ENCODE measurements at regions not wholly inside any gene's neighbourhood (a gene's known extent, or its start where the extent isn't known, plus 50 kb on each side); places are given as distances from the start of the nearest gene placed in this dataset.

GRCh38 chr12:60168441-60168840 is 572.6 kb downstream of the SLC16A7 start:
- Mint-ChIP-seq H3K4me3 (ENCODE audit: unreplicated experiment) (no peak overlapping the region), H3K36me3 (ENCODE audit: low read depth, unreplicated experiment) (no peaks in the 10 kb centered on the region), H3K4me1 (ENCODE audit: unreplicated experiment) (no peaks in the 10 kb centered on the region), H3K27me3 (ENCODE audit: unreplicated experiment) (no peaks in the 10 kb centered on the region), H3K9me3 (ENCODE audit: unreplicated experiment) (no peaks in the 10 kb centered on the region), H3K27ac (ENCODE audit: unreplicated experiment) (no peak overlapping the region)
- no peak for DNase-seq (ENCODE audit: low spot score)
- TF ChIP-seq CTCF (IDR thresholded peaks at IDR 0.05; ENCODE audit: unreplicated experiment) = no peak

- H3K4me3 Mint-ChIP-seq (ENCODE audit: unreplicated experiment) = no peak overlapping the region
- H3K4me1 Mint-ChIP-seq (ENCODE audit: unreplicated experiment) = no peaks in the 10 kb centered on the region
- H3K27me3 Mint-ChIP-seq (ENCODE audit: unreplicated experiment) = no peaks in the 10 kb centered on the region
- no peaks in the 10 kb centered on the region for H3K9me3 Mint-ChIP-seq (ENCODE audit: unreplicated experiment)
- TF ChIP-seq CTCF (IDR thresholded peaks at IDR 0.05; ENCODE audit: unreplicated experiment) = no peak
- no peak for DNase-seq (ENCODE audit: low spot score)
- no peaks in the 10 kb centered on the region for H3K36me3 Mint-ChIP-seq (ENCODE audit: low read depth, unreplicated experiment)
- no peak overlapping the region for H3K27ac Mint-ChIP-seq (ENCODE audit: unreplicated experiment)
Measured at GRCh38 chr12:60169904-60170303, 574.1 kb downstream of the SLC16A7 start.

GRCh38 chr12:60172266-60173211 is 576.7 kb downstream of the SLC16A7 start:
- no peak overlapping the region for H3K27ac Mint-ChIP-seq (ENCODE audit: unreplicated experiment)
- no peak for DNase-seq (ENCODE audit: low spot score)
- H3K4me1 Mint-ChIP-seq (ENCODE audit: unreplicated experiment) = no peaks in the 10 kb centered on the region
- H3K9me3 Mint-ChIP-seq (ENCODE audit: unreplicated experiment) = no peaks in the 10 kb centered on the region
- no peaks in the 10 kb centered on the region for H3K36me3 Mint-ChIP-seq (ENCODE audit: low read depth, unreplicated experiment)
- no peaks in the 10 kb centered on the region for H3K27me3 Mint-ChIP-seq (ENCODE audit: unreplicated experiment)
- no peak for TF ChIP-seq CTCF (IDR thresholded peaks at IDR 0.05; ENCODE audit: unreplicated experiment)
- no peak overlapping the region for H3K4me3 Mint-ChIP-seq (ENCODE audit: unreplicated experiment)

GRCh38 chr12:60173224-60174170 is 577.7 kb downstream of the SLC16A7 start:
- H3K36me3 Mint-ChIP-seq (ENCODE audit: low read depth, unreplicated experiment) = no peaks in the 10 kb centered on the region
- no peak overlapping the region for H3K4me3 Mint-ChIP-seq (ENCODE audit: unreplicated experiment)
- DNase-seq (ENCODE audit: low spot score) = no peak
- no peak overlapping the region for H3K27ac Mint-ChIP-seq (ENCODE audit: unreplicated experiment)
- no peaks in the 10 kb centered on the region for H3K4me1 Mint-ChIP-seq (ENCODE audit: unreplicated experiment)
- TF ChIP-seq CTCF (IDR thresholded peaks at IDR 0.05; ENCODE audit: unreplicated experiment) = no peak
- no peaks in the 10 kb centered on the region for H3K9me3 Mint-ChIP-seq (ENCODE audit: unreplicated experiment)
- H3K27me3 Mint-ChIP-seq (ENCODE audit: unreplicated experiment) = no peaks in the 10 kb centered on the region

All from endothelial cell (in vitro differentiated cells).